Adrenal gland (tissue), 5 donors: ENCODE measurements at regions not wholly inside any gene's neighbourhood (a gene's known extent, or its start where the extent isn't known, plus 50 kb on each side); places are given as distances from the start of the nearest gene placed in this dataset.

Experiments
- POLR2A ChIP-seq, 2 donors: fragments of 450-650 bp; IDR thresholded peaks; one replicate each; pipeline ENCODE4 v1.6.1; 2017; ENCODE audit warnings: antibody characterized with exemption in 2 of 2, mild to moderate bottlenecking in 2 of 2, moderate library complexity in 1 of 2
- TF ChIP-seq, protein P1 (sequence below), 6 experiments: fragments of 450-650 bp in 4 of 6; fragments of 200-600 bp in 2 of 6; sonication (generic) in 1 of 6; IDR thresholded peaks; 1 replicate in 5 of 6; 2 replicates in 1 of 6; pipeline versions ENCODE4 v1.5.1 to v1.8.0; 2016 to 2021; ENCODE audit warnings: antibody characterized with exemption in 6 of 6, mild to moderate bottlenecking in 2 of 6, moderate library complexity in 1 of 6
- donor health status: DM: no; HTN: no; CAD: no.

- TF ChIP-seq POLR2A (IDR thresholded peaks at IDR 0.05): no peak
- TF ChIP-seq, protein P1, sequence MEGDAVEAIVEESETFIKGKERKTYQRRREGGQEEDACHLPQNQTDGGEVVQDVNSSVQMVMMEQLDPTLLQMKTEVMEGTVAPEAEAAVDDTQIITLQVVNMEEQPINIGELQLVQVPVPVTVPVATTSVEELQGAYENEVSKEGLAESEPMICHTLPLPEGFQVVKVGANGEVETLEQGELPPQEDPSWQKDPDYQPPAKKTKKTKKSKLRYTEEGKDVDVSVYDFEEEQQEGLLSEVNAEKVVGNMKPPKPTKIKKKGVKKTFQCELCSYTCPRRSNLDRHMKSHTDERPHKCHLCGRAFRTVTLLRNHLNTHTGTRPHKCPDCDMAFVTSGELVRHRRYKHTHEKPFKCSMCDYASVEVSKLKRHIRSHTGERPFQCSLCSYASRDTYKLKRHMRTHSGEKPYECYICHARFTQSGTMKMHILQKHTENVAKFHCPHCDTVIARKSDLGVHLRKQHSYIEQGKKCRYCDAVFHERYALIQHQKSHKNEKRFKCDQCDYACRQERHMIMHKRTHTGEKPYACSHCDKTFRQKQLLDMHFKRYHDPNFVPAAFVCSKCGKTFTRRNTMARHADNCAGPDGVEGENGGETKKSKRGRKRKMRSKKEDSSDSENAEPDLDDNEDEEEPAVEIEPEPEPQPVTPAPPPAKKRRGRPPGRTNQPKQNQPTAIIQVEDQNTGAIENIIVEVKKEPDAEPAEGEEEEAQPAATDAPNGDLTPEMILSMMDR (IDR thresholded peaks at IDR 0.05): no peak
These were observed 138.8 kb downstream of the ADCYAP1R1 start for GRCh38 chr7:31190906-31191305.
